Fibroblast of lung (primary cell): ENCODE measurements at regions not wholly inside any gene's neighbourhood (a gene's known extent, or its start where the extent isn't known, plus 50 kb on each side); places are given as distances from the start of the nearest gene placed in this dataset.
"Not testable (repeated sequence)": the region's sequence is repeated elsewhere in the genome, so short reads cannot be mapped to it uniquely, and the experiment has no call there.

Experiments
- DNase-seq, 2 donors: peaks; one replicate each; pipeline versions ENCODE4 v3.0.0 to v3.0.0-alpha.2; 2010; ENCODE audit warnings: low read depth in 2 of 2
- H2AFZ ChIP-seq: 2 replicates; pipeline ENCODE4 v1.5.1; 2012; ENCODE audit warnings: low read length, control low read depth, inconsistent platforms
- H3K27ac ChIP-seq: 2 replicates; pipeline ENCODE4 v1.5.1; 2011; ENCODE audit warnings: low read length, control low read depth; ENCODE audit not compliant: insufficient read depth
- H3K27me3 ChIP-seq: 2 replicates; pipeline ENCODE4 v1.5.1; 2011; ENCODE audit warnings: mild to moderate bottlenecking, low read length; ENCODE audit not compliant: control insufficient read depth, insufficient read depth
- H3K36me3 ChIP-seq: 2 replicates; pipeline ENCODE4 v1.5.1; 2011; ENCODE audit warnings: low read length; ENCODE audit not compliant: control insufficient read depth, insufficient read depth
- H3K4me1 ChIP-seq: 2 replicates; pipeline ENCODE4 v1.5.1; 2011; ENCODE audit warnings: low read length; ENCODE audit not compliant: control insufficient read depth, insufficient read depth; ENCODE audit errors: extremely low read depth
- H3K4me2 ChIP-seq: 2 replicates; pipeline ENCODE4 v1.5.1; 2011; ENCODE audit warnings: low read length, control low read depth; ENCODE audit not compliant: insufficient read depth; ENCODE audit errors: extremely low read depth
- H3K4me3 ChIP-seq, 4 experiments: fragments of 200-600 bp in 1 of 4; sonication (generic) in 1 of 4; replicated peaks in 1 of 4; 2 replicates each; pipeline ENCODE4 v1.5.1; 2011 to 2016; ENCODE audit warnings: low read length in 4 of 4, low read depth in 3 of 4, mild to moderate bottlenecking in 3 of 4, control low read depth in 2 of 4, inconsistent platforms in 1 of 4, mixed read lengths in 1 of 4; ENCODE audit not compliant: insufficient read depth in 1 of 4; ENCODE audit errors: control extremely low read depth in 1 of 4
- H3K79me2 ChIP-seq: 2 replicates; pipeline ENCODE4 v1.5.1; 2012; ENCODE audit warnings: mild to moderate bottlenecking, low read length, inconsistent platforms; ENCODE audit not compliant: control insufficient read depth, insufficient read depth
- H3K9ac ChIP-seq: 2 replicates; pipeline ENCODE4 v1.5.1; 2011; ENCODE audit warnings: mild to moderate bottlenecking, low read length, control low read depth; ENCODE audit not compliant: insufficient read depth
- H3K9me3 ChIP-seq: 2 replicates; pipeline ENCODE4 v1.5.1; 2012; ENCODE audit warnings: low read depth, low read length; ENCODE audit not compliant: control insufficient read depth, insufficient read depth
- H4K20me1 ChIP-seq: 2 replicates; pipeline ENCODE4 v1.5.1; 2011; ENCODE audit warnings: low read length; ENCODE audit not compliant: control insufficient read depth, insufficient read depth; ENCODE audit errors: extremely low read depth
- EZH2 ChIP-seq: IDR thresholded peaks from 2 replicates; pipeline ENCODE4 v1.5.1; 2012; ENCODE audit warnings: low read length, control low read depth, mild to moderate bottlenecking; ENCODE audit errors: missing control alignments
- TF ChIP-seq, protein P1 (sequence below), 2 donors: IDR thresholded peaks in 1 of 2; conservative IDR thresholded peaks in 1 of 2; 1 replicate in 1 of 2; 2 replicates in 1 of 2; pipeline ENCODE4 v1.5.1; 2011 to 2012; ENCODE audit warnings: low read length in 2 of 2, control low read depth in 1 of 2, inconsistent platforms in 1 of 2, low read depth in 1 of 2, mild to moderate bottlenecking in 1 of 2

DNA sequence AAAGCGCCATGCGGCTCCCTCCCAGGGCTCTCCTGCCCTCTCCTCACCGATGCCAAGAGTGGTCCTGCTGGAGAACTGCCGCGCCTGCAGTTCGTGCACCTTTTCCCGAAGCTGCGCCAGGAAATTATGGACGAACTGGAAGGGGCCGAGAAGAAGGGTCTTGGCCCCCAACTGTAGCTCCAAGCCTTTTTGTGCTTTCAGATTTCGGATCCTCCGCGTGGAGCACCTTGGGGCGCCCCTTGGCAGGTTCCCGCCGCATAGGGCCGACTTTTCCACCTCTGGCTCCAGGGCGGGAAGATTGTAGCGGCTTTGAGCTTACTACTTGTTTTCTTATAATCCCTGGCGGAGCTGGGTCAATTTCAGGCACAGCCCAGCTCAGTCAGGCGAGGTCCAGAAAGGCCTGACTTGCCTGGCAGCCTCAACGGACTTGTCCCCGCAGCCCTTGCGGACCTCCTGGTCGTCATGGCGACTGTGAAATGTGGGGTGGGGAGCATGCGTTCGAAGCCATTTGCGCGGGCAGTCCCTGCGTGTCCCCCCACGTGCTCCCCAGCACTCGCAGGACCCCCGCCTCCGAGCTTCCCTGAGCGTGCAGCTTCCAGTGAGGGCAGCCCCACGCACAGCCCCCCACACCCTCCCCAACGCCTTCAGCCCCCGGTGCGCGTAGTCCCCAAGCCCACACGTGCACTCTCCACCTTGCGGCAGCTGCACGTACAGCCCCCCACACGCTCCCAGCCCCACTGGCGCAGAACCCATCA is 129.9 kb downstream of the KBTBD2 start:
- H3K9me3 ChIP-seq: no peaks in the 10 kb centered on the region
- H3K9ac ChIP-seq: no peak overlapping the region
- H3K36me3 ChIP-seq: no peaks in the 10 kb centered on the region
- H3K27me3 ChIP-seq: no peaks in the 10 kb centered on the region
- H3K4me1 ChIP-seq: no peaks in the 10 kb centered on the region
- H3K4me3 ChIP-seq: peak overlapping the region in 1 of 4 experiments; percentile 41
- no peak overlapping the region for H3K4me2 ChIP-seq
- no peak overlapping the region for H2AFZ ChIP-seq
- no peaks in the 10 kb centered on the region for H3K79me2 ChIP-seq
- no peak overlapping the region for H3K27ac ChIP-seq
- peak in 1 of 2 donors; percentile 20 for DNase-seq
- H4K20me1 ChIP-seq: no peaks in the 10 kb centered on the region
- no peak for TF ChIP-seq EZH2
- TF ChIP-seq, protein P1, sequence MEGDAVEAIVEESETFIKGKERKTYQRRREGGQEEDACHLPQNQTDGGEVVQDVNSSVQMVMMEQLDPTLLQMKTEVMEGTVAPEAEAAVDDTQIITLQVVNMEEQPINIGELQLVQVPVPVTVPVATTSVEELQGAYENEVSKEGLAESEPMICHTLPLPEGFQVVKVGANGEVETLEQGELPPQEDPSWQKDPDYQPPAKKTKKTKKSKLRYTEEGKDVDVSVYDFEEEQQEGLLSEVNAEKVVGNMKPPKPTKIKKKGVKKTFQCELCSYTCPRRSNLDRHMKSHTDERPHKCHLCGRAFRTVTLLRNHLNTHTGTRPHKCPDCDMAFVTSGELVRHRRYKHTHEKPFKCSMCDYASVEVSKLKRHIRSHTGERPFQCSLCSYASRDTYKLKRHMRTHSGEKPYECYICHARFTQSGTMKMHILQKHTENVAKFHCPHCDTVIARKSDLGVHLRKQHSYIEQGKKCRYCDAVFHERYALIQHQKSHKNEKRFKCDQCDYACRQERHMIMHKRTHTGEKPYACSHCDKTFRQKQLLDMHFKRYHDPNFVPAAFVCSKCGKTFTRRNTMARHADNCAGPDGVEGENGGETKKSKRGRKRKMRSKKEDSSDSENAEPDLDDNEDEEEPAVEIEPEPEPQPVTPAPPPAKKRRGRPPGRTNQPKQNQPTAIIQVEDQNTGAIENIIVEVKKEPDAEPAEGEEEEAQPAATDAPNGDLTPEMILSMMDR (conservative IDR thresholded peaks at IDR 0.05 in 1 of 2, IDR thresholded peaks at IDR 0.05 in 1 of 2; ENCODE audit: low read depth in 1 of 2, low read length in 2 of 2): no peak

DNA sequence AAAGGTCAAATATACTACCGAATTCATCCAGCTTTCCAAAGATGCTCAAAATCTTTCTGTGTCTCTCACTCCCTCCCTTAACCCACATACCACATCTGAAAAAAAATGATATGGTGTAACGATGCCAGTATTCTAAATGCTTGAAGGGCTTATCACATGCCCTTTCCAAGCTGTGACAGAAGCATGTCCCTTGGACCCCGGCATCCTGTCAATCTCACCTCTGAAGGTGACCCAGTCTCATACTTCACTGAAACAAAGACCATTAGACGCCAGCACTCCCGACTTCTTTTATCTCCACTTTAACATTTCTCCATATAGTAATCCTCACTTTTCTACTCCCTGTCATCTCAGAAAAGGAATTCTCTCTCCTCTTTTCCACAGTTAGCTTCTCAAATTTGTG is 130.8 kb downstream of the KBTBD2 start:
- not testable (repeated sequence) for H3K36me3 ChIP-seq, H4K20me1 ChIP-seq, H3K27me3 ChIP-seq, H3K4me3 ChIP-seq, H2AFZ ChIP-seq, H3K27ac ChIP-seq, DNase-seq, H3K79me2 ChIP-seq, H3K9ac ChIP-seq, H3K9me3 ChIP-seq, H3K4me1 ChIP-seq, H3K4me2 ChIP-seq

DNA sequence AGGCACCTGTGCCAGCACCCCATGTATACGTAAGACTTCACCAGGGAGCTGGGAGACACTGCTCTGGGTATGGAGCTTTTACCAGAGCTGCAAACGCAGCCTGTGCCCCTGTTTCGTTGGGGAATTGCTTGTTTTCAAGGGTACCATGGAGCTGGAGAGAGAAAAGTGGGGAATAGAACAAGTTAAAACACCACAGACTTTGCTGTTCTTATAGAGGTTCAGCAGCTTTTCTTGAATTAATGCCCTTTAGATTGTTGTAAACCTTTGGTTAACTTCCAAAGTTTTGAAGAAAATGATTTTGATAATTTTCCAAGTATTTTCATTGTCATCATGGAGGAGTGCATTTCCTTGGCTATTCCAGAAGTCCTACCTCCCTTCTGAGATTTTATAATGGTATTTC is 131.7 kb downstream of the KBTBD2 start:
- not testable (repeated sequence) for H2AFZ ChIP-seq

DNA sequence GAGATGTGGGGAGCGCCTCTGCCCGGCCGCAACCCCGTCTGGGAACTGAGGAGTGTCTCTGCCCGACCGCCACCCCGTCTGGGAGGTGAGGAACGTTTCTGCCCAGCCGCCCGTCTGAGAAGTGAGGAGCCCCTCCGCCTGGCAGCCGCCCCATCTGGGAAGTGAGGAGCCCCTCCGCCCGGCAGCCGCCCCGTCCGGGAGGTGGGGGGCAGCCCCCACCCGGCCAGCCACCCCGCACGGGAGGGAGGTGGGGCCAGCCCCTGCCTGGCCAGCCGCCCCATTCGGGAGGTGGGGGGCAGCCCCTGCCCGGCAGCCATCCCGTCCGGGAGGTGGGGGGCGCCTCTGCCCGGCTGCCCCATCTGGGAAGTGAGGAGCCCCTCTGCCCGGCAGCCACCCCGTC is 137.7 kb downstream of the KBTBD2 start:
- not testable (repeated sequence) for H3K9ac ChIP-seq, H3K27ac ChIP-seq, DNase-seq, H4K20me1 ChIP-seq, H3K27me3 ChIP-seq, H3K79me2 ChIP-seq, H3K9me3 ChIP-seq, H3K4me1 ChIP-seq, H2AFZ ChIP-seq, H3K4me2 ChIP-seq, H3K36me3 ChIP-seq, H3K4me3 ChIP-seq

More for the DNA sequence above, 131.7 kb downstream of the KBTBD2 start:
- not testable (repeated sequence) for H4K20me1 ChIP-seq, H3K4me1 ChIP-seq, H3K79me2 ChIP-seq, H3K9ac ChIP-seq, H3K36me3 ChIP-seq, H3K4me3 ChIP-seq, H3K4me2 ChIP-seq, H3K27me3 ChIP-seq, H3K9me3 ChIP-seq, DNase-seq, H3K27ac ChIP-seq

DNA sequence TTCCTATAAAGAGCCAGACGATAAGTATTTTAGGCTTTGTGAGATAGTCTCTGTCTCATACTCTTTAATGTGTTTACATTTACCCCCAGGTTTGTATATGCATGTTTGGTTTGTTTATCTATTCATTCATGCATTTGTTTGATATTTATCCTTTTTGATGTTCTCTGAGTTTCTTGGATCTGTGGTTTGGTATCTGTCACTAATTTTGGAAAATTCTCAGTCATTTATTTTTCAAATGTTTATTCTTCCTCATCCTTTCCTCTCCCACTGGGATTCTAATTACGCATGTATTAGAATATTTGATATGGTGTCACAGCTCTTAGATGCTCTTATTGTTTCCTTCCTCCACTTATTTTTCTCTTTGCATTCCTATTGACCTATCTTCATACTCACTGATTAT is 143.2 kb downstream of the KBTBD2 start:
- not testable (repeated sequence) for H3K9me3 ChIP-seq, H3K27ac ChIP-seq, H3K36me3 ChIP-seq, H2AFZ ChIP-seq, H3K9ac ChIP-seq, H3K4me2 ChIP-seq, DNase-seq, H3K4me1 ChIP-seq, H3K79me2 ChIP-seq, H3K4me3 ChIP-seq, H4K20me1 ChIP-seq, H3K27me3 ChIP-seq

DNA sequence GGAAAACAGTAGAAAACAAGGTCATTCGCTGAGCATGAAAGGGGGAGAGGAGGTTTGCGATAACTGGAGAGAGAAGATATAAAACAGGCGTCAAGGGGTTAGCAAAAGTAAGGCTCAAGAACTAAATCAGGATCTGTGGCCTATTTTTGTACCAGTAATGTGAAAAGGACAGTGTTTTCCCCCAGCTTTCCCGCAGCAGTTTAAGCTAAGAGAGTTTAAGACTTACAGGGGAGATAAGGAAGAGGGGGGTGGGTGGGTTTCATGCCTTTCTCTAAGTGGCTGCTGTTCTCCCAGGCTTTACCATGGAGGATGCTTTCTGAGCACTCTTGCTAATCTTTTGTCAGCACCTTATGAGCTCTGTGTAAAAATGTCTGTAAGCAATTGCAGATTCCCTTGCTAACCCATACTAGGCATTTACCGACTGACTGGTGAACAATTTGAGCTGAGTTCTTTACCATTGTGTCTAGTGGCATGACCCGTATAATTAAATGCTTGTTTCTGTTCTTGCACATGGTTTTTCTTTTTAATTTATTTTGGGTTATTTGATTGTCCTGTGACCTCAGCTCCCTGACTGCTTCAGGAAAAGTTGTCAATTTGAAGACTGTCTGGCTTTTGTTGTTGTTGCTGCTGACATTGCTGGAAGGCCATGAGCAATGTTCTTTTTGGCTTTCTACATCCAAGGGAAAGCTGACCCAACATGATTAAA is 144.0 kb downstream of the KBTBD2 start:
- H2AFZ ChIP-seq, H3K27me3 ChIP-seq, H3K79me2 ChIP-seq, H3K9me3 ChIP-seq, H3K4me1 ChIP-seq, H3K4me2 ChIP-seq, H3K36me3 ChIP-seq, H3K27ac ChIP-seq, H3K9ac ChIP-seq, DNase-seq, H4K20me1 ChIP-seq, H3K4me3 ChIP-seq: not testable (repeated sequence)
